Activated B cell treated with CpG ODN at 0.5 μM for 24 hours (primary cell): ENCODE measurements at regions not wholly inside any gene's neighbourhood (a gene's known extent, or its start where the extent isn't known, plus 50 kb on each side); places are given as distances from the start of the nearest gene placed in this dataset.

Source experiments
- ATAC-seq: fragments of 200-7000 bp; cut with Tn5 transposase; one replicate; pipeline ENCODE4 v1.10.0; 2021; ENCODE audit warnings: low read depth, mild to moderate bottlenecking, moderate library complexity
- CTCF ChIA-PET: fragments of 350-600 bp; sonication (Branson Sonifier 250); formaldehyde crosslinking; loops from one replicate; lab custom pipeline; 2021; ENCODE audit warnings: antibody characterized with exemption; lab: Charles Lee
- POLR2A ChIA-PET: fragments of 350-600 bp; sonication (Branson Sonifier 250); formaldehyde crosslinking; loops from one replicate; lab custom pipeline; 2021; ENCODE audit warnings: antibody characterized with exemption; lab: Charles Lee
- DNase-seq: peaks from one replicate; pipeline ENCODE4 v3.0.0; 2022
- H3K27ac Mint-ChIP-seq: one replicate; pipeline ENCODE4 v1.8.0; 2020; ENCODE audit warnings: mixed read lengths
- H3K27me3 Mint-ChIP-seq: one replicate; pipeline ENCODE4 v1.8.0; 2021; ENCODE audit warnings: mixed read lengths
- H3K36me3 Mint-ChIP-seq: one replicate; pipeline ENCODE4 v1.8.0; 2021; ENCODE audit warnings: low read depth, mixed read lengths
- H3K4me1 Mint-ChIP-seq: one replicate; pipeline ENCODE4 v1.8.0; 2021; ENCODE audit warnings: mixed read lengths
- H3K4me3 Mint-ChIP-seq: one replicate; pipeline ENCODE4 v1.8.0; 2020; ENCODE audit warnings: mild to moderate bottlenecking, mixed read lengths
- H3K9me3 Mint-ChIP-seq: one replicate; pipeline ENCODE4 v1.8.0; 2020; ENCODE audit warnings: mixed read lengths
- CTCF ChIP-seq: fragments of 200-600 bp; IDR thresholded peaks from one replicate; pipeline ENCODE4 v1.8.0; 2022; ENCODE audit warnings: antibody characterized with exemption, mild to moderate bottlenecking
- intact Hi-C: fragments of 100-400 bp; cut with micrococcal nuclease; formaldehyde crosslinking; loops from one replicate; pipeline ENCODE4 v1.15.1; 2024

GRCh38 chr18:10195529-10195928, 258.9 kb upstream of the APCDD1 start:
- Mint-ChIP-seq H3K4me1 (no peaks in the 10 kb centered on the region), H3K4me3 (no peak overlapping the region), H3K9me3 (no peaks in the 10 kb centered on the region), H3K27me3 (no peaks in the 10 kb centered on the region), H3K27ac (no peak overlapping the region), H3K36me3 (no peaks in the 10 kb centered on the region)
- DNase-seq (no peak), ATAC-seq (no peak)
- no peak for TF ChIP-seq CTCF
- ChIA-PET POLR2A (no interaction called here), CTCF (no interaction called here)
- intact Hi-C loops: no loop called here

GRCh38 chr18:10197097-10197496, 257.3 kb upstream of the APCDD1 start:
- CTCF ChIA-PET: no interaction called here
- no peaks in the 10 kb centered on the region for H3K4me1 Mint-ChIP-seq
- intact Hi-C loops: no loop called here
- no peak for ATAC-seq
- no peaks in the 10 kb centered on the region for H3K9me3 Mint-ChIP-seq
- no peak overlapping the region for H3K4me3 Mint-ChIP-seq
- H3K36me3 Mint-ChIP-seq: no peaks in the 10 kb centered on the region
- DNase-seq: no peak
- POLR2A ChIA-PET: no interaction called here
- H3K27ac Mint-ChIP-seq: no peak overlapping the region
- TF ChIP-seq CTCF: no peak
- H3K27me3 Mint-ChIP-seq: no peaks in the 10 kb centered on the region

- H3K4me1 Mint-ChIP-seq: no peaks in the 10 kb centered on the region
- intact Hi-C loops: no loop called here
- H3K36me3 Mint-ChIP-seq: no peaks in the 10 kb centered on the region
- ATAC-seq (no peak), DNase-seq (no peak)
- TF ChIP-seq CTCF: no peak
- ChIA-PET CTCF (no interaction called here), POLR2A (no interaction called here)
- H3K27me3 Mint-ChIP-seq: peaks cover 2% of the 10 kb centered on the region
- H3K27ac Mint-ChIP-seq: no peak overlapping the region
- H3K4me3 Mint-ChIP-seq: no peak overlapping the region
- H3K9me3 Mint-ChIP-seq: no peaks in the 10 kb centered on the region
These were observed 253.2 kb upstream of the APCDD1 start for GRCh38 chr18:10201226-10201625.

GRCh38 chr18:10201659-10202058, 252.8 kb upstream of the APCDD1 start:
- no peaks in the 10 kb centered on the region for H3K4me1 Mint-ChIP-seq
- H3K27ac Mint-ChIP-seq: no peak overlapping the region
- ChIA-PET CTCF (no interaction called here), POLR2A (no interaction called here)
- H3K9me3 Mint-ChIP-seq: no peaks in the 10 kb centered on the region
- intact Hi-C loops: no loop called here
- H3K27me3 Mint-ChIP-seq: peaks cover 2% of the 10 kb centered on the region
- no peak for TF ChIP-seq CTCF
- no peaks in the 10 kb centered on the region for H3K36me3 Mint-ChIP-seq
- ATAC-seq (no peak), DNase-seq (no peak)
- H3K4me3 Mint-ChIP-seq: no peak overlapping the region

GRCh38 chr18:10202845-10203321, 251.6 kb upstream of the APCDD1 start:
- Mint-ChIP-seq H3K27me3 (peaks cover 2% of the 10 kb centered on the region), H3K4me1 (no peaks in the 10 kb centered on the region), H3K9me3 (no peaks in the 10 kb centered on the region), H3K36me3 (no peaks in the 10 kb centered on the region), H3K4me3 (no peak overlapping the region), H3K27ac (no peak overlapping the region)
- ChIA-PET CTCF (no interaction called here), POLR2A (no interaction called here)
- no peak for ATAC-seq
- DNase-seq: no peak
- intact Hi-C loops: no loop called here
- TF ChIP-seq CTCF: no peak
